ENCODE measurements at regions not wholly inside any gene's neighbourhood (a gene's known extent, or its start where the extent isn't known, plus 50 kb on each side); places are given as distances from the start of the nearest gene placed in this dataset.
A peak's percentile ranks its signal among the peaks of the same experiment; 100 is the strongest.
"Not testable (repeated sequence)": the region's sequence is repeated elsewhere in the genome, so short reads cannot be mapped to it uniquely, and the experiment has no call there.

GRCh38 chr7:6991686-6992085 is 165.6 kb upstream of the CCZ1B start:
- DNase-seq: not testable (repeated sequence)

GRCh38 chr7:6992133-6992532 is 166.1 kb upstream of the CCZ1B start:
- DNase-seq: not testable (repeated sequence)

DNA sequence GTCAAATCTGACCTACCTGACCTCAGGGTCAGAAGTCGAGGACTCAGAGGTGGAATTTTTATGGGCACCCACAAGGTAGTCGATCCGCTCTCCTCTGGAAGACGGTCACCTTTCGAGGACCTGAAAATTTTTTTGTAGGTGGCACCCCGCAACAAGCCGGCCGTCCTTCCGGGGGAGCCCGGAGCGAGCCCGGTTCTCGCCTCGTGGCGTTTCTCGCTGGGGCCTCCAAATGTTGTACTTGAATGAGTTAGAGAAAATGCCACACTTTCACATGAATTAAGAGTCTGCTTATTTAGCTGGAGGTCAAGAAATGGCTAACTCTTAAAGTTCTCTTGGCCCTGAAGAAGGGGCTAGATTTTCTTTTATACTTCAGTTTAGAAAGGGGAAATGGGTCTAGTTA is 169.0 kb upstream of the CCZ1B start:
- DNase-seq: not testable (repeated sequence)

GRCh38 chr7:6995493-6996289 is 169.6 kb upstream of the CCZ1B start:
- not testable (repeated sequence) for DNase-seq

DNA sequence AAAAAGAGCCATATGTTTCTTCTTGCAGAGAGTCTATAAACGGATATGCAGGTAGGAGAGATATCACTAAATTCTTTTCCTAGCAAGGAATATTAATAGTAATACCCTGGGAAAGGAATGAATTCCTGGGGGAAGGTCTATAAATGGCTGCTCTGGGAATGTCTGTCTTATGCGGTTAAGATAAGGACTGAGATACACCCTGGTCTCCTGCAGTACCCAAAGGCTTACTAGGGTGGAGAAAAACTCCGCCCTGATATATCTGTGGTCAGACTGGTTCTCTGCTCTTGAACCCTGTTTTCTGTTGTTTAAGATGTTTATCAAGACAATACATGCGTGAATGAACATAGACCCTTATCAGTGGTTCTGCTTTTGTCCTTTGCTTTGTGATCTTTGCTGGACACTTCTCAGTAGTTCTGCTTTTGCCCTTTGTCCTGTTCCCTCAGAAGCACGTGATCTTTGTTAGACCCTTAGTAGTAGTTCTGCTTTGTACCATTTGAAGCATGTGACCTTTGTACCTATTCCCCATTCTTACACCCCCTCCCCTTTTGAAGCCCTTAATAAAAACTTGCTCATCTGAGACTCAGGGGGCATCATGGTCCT is 173.1 kb upstream of the CCZ1B start:
- DNase-seq: not testable (repeated sequence)

DNA sequence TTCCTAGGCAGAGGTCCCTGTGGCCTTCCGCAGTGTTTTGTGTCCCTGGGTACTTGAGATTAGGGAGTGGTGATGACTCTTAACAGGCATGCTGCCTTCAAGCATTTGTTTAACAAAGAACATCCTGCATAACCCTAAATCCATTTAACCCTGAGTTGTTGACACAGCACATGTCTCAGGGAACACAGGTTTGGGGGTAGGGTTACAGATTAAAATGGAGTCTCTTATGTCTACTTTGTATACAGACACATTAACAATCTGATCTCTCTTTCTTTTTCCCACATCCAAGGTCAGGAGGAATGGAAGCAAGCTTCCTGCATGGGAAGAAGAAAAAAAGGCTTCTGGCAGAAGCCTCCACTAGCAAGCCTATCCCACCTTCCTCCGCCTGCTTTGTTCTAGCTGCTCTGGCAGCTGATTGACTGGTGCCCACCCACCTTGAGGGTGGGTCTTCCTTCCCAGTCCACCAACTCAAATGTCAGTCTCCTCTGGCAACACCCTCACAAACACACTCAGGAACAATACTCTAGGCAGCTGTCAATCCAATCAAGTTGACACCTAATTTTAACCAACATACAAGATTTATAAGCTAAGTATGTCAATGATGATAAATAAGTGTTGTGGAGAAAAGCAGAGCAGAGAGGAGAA is 176.5 kb upstream of the CCZ1B start:
- DNase-seq: no peak

DNA sequence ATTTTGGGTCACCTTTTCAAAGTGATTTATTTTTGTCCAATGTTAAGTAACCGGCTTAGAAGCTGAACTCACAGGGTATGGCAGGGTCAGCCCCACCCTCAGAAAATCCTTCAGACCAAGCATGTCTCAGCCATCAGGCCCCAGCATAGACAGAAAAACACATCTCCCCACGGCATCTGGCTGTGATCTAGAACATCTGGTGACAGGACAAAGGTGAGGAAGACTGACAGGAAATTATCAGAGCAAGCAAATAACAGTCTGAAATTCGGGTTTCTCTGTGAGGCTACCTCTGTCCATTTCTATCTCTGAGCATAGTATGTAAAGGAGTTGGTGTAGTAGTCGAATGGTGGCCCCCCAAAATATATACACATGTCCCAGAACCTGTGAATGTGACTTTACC is 177.0 kb upstream of the C1GALT1 start:
- DNase-seq: no peak

DNA sequence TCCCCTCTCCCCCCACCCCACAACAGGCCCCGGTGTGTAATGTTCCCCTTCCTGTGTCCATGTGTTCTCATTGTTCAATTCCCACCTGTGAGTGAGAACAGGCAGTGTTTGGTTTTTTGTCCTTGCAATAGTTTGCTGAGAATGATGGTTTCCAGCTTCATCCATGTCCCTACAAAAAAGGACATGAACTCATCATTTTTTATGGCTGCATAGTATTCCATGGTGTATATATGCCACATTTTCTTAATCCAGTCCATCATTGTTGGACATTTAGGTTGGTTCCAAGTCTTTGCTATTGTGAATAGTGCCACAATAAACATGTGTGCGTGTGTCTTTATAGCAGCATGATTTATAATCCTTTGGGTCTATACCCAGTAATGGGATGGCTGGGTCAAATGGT is 176.4 kb upstream of the C1GALT1 start:
- not testable (repeated sequence) for DNase-seq

- DNase-seq: not testable (repeated sequence)
These were observed 171.1 kb upstream of the C1GALT1 start for GRCh38 chr7:7011241-7011640.

DNA sequence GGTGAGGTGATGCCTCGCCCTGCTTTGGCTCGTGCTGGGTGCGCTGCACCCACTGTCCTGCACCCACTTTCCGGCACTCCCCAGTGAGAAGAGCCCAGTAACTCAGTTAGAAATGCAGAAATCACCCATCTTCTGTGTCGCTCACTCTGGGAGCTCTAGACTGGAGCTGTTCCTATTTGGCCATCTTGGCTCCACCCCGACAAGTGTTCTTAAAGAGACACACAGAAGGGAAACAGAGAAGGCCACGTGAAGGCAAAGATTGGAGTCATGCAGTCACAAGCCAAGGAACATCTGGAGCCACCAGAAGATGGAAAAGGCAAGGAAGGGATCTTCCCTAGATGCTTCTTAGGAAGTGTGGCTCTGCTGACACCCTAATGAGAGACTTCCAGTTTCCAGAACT is 170.6 kb upstream of the C1GALT1 start:
- DNase-seq: not testable (repeated sequence)

DNA sequence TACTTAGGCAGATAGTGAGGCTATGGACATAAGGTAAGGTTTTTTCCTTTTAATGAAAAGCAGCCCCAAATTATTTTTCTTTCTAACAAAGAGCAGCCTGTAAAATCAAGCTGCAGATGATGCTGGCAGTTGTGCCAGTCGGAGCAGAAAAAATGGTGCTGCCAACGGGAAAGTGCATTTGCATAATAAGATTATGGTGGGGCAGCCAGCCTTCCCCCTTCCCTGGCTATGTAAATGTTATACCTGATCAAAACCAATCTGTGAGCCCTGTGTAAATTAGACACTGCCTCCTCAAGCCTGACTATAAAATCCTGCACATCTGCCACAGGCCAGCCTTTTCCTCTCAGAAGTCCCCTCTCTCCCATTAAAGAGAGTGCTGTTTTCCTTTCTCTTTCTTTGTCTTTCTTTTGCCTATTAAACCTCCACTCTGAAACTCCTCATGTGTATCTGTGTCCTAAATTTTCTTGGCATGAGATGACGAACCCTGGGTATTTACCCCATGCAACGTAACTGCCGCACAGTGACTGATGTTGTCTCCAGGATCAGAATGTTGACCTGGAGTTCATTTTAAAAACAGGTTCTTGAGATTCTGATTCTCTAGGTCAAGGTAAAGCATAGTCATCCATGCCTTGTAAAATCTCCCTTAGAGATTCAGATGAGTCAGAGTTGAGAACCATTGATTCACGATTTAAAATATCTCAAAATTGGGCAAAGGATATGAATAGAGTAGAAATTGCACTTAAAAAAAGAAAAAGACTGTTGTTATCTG is 167.3 kb upstream of the C1GALT1 start:
- peak; percentile 81 for DNase-seq

DNA sequence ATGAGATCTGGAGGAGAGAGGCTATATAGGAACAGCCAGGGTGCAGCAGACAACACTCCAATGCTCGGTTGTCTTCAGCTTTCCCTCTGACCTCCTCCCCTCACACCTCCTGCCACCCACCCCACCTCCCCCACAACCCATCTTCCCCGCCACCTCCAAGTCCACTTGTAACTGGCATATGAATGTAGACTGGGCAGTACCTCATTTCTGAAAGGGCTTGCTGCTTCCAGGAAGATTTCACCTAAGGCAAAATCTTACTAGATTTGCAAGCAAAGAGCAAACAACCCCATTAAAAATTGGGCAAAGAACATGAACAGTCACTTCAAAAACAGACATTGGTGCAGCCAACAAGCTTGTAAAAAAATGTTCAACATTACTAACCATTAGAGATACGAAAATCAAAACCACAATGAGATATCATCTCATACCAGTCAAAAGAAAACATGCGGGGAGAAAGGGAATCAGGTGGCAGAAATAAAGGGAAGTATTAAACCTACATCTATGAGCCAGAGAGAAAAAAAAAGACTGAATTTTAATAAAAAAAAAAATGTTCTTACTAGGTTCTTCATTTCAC is 164.6 kb upstream of the C1GALT1 start:
- no peak for DNase-seq

DNA sequence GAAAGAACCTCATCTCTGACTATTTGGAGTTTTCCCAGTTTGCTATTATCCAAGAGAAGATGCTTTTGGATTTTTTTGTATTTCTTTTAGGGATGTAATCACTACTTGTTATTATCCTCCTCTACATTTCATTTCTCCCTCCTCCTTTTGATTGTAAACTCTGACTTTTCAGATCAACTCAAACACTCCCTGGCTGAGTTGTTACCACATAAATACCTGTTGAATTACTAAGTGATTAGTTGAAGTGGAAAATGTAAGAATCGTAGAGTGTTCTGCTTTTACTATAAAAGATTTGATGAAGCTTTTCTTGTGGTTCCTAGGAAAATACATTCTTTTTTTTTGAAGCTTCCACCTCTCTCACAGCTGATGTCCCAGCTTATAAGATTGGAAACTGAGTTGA is 164.1 kb upstream of the C1GALT1 start:
- DNase-seq: no peak

- no peak for DNase-seq
These were observed 150.1 kb upstream of the C1GALT1 start for GRCh38 chr7:7032221-7032620.

- DNase-seq: no peak
These were observed 146.5 kb upstream of the C1GALT1 start for GRCh38 chr7:7035851-7036250.

DNA sequence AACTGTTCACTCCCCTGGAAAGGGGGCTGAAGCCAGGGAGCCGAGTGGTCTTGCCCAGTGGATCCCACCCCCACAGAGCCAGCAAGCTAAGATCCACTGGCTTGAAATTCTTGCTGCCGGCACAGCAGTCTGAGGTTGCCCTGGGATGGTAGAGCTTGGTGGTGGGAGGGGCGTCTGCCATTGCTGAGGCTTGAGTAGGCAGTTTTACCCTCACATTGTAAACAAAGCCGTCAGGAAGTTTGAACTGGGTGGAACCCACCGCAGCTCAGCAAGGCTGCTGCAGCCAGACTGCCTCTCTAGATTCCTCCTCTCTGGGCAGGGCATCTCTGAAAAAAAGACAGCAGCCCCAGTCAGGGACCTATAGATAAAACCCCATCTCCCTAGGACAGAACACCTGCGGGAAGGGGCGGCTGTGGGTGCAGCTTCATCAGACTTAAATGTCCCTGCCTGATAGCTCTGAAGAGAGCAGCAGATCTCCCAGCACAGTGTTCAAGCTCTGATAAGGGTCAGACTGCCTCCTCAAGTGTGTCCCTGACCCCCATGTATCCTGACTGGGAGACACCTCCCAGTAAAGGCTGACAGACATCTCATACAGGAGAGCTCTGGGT is 140.0 kb upstream of the C1GALT1 start:
- not testable (repeated sequence) for DNase-seq

DNA sequence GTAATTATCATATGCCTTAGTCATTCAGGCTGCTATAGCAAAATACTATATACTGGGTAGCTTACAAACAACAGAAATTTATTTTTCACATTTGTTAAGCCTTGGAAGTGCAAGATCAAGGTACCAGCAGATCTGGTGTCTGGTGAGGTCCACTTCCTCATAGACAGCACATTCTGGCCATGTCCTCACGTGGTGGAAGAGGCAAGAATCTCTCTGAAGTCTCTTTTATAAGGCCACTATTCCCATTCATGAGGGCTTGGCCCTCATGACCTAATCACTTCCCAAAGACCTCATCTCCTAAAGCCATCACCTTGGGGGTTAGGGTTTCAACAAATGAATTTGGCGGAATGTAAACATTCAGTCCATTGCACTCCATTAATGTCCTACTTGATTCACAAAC is 137.5 kb upstream of the C1GALT1 start:
- DNase-seq: no peak

GRCh38 chr7:7048213-7048612 is 134.1 kb upstream of the C1GALT1 start:
- DNase-seq: no peak

DNA sequence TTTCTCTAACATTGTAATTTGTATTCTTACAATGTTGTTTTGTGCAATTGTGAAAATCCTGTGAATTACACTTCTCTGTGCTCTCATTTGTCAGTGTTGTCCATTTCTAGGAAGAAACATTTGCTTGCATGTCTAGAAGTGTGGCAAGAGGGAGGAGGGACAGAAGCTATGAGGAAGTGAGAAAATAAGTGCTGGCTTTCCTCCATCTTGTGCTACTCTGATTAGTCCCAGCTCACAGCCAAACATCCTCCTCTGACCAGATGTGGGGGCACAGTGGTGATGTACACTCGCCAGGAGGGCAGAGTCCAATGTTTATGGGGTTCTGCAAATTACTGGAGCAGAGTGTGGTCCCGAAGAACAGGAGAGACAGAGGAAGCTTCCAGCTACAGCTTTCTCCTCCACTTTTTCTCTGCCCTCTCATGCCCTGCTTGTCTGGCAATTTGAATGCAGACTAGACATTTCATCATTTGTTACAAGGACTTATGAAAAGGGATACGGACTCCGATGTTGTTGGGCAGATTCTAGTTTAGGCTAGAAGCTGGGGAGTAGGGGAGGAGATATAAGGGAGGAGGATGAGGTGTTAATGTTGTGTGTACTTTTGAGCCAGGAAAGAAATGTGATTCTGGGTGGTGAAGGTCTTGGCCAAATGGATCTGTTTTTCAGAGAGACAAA is 131.0 kb upstream of the C1GALT1 start:
- no peak for DNase-seq

DNA sequence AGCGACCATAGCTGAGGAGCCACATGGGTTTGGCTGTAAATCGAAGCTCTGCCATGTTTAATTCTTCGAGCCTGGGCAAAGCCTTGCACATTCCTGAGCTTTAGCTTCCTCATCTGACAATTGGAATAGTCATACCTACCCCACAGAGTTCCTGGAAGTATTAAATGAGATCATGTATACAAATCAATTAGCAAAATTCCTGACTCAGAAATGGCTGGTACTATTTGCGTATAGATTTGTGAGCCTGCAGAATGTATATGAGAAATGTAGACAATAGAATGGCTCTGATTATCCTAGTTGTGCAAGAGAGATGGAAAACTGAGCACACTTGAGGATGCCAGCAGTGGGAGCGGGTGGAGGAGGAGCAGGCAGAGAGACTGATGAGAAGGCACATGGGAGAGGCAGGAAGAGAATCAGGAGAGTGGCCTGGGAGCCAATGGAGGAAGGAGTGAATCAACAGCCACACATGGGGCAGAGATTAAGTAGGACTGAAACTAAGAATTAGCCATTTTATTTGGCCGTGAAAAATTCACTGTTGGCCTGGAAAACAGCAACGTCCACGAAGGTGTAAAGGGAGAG is 128.0 kb upstream of the C1GALT1 start:
- DNase-seq: no peak

DNA sequence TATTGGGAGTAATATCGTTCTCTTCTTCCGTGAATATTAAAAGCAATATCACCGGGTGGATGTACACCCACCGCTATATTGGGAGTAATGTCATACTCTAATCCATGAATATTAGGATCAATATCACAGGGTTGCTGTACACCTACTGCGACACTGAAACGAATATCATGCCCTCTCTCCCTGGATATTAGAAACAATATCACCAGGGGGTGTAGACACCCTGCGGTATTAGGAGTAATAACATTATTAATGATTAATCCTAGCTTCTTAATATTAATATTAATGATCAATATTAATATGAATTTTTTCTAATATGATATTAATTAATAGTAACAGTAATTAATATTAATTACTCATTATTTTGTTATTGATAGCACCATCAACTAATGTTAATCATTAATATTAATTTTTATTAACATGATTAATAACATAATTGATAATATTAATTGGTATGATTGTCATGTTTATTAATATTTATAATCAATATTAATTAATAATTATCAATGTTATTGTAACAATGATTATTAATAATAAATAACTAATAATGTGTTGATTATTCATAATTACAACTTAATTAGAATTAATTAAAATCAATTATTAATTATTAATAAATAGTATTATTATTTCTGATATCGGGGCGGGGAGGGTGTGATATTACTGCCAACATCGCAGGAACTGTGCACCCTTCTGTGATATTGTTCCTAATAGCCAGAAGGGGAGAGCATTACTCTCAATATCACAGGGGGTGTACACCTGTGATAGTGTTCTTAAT is 121.3 kb upstream of the C1GALT1 start:
- DNase-seq: no peak
